RWPE2 (cell line): ENCODE measurements at regions not wholly inside any gene's neighbourhood (a gene's known extent, or its start where the extent isn't known, plus 50 kb on each side); places are given as distances from the start of the nearest gene placed in this dataset.

Source experiments
- ATAC-seq: fragments of 200-7000 bp; cut with Tn5 transposase; 3 replicates; pipeline ENCODE4 v1.9.1; 2021; ENCODE audit warnings: low read depth
- DNase-seq: peaks from one replicate; pipeline ENCODE4 v3.0.0-alpha.2; 2020; ENCODE audit warnings: low spot score
- H3K27ac ChIP-seq: fragments of 450-650 bp; 2 replicates; pipeline ENCODE4 v1.5.1; 2017; ENCODE audit warnings: mild to moderate bottlenecking; ENCODE audit not compliant: poor library complexity, severe bottlenecking
- H3K27me3 ChIP-seq: fragments of 250-450 bp; sonication (Bioruptor Pico); 2 replicates; pipeline ENCODE4 v1.5.1; 2021; ENCODE audit warnings: mild to moderate bottlenecking, moderate library complexity; ENCODE audit not compliant: insufficient read depth, poor library complexity, severe bottlenecking
- H3K36me3 ChIP-seq: fragments of 250-450 bp; sonication (Bioruptor Pico); 2 replicates; pipeline ENCODE4 v1.5.1; 2020; ENCODE audit warnings: low read depth, mild to moderate bottlenecking, moderate library complexity
- H3K4me1 ChIP-seq: fragments of 250-450 bp; sonication (Bioruptor Pico); 2 replicates; pipeline ENCODE4 v1.5.1; 2021; ENCODE audit warnings: mild to moderate bottlenecking, moderate library complexity; ENCODE audit not compliant: insufficient read depth, poor library complexity, severe bottlenecking
- H3K4me3 ChIP-seq: fragments of 250-450 bp; sonication (Bioruptor Pico); 2 replicates; pipeline ENCODE4 v1.5.1; 2021; ENCODE audit warnings: mild to moderate bottlenecking, moderate library complexity; ENCODE audit not compliant: severe bottlenecking
- H3K9me3 ChIP-seq: fragments of 250-450 bp; sonication (Bioruptor Pico); 2 replicates; pipeline ENCODE4 v1.5.1; 2021; ENCODE audit warnings: mild to moderate bottlenecking, moderate library complexity; ENCODE audit not compliant: severe bottlenecking
- TF ChIP-seq, protein P1 (sequence below): fragments of 450-650 bp; IDR thresholded peaks from one replicate; pipeline ENCODE4 v1.5.1; 2017; ENCODE audit warnings: mild to moderate bottlenecking, moderate library complexity; ENCODE audit not compliant: poor library complexity, severe bottlenecking

DNA sequence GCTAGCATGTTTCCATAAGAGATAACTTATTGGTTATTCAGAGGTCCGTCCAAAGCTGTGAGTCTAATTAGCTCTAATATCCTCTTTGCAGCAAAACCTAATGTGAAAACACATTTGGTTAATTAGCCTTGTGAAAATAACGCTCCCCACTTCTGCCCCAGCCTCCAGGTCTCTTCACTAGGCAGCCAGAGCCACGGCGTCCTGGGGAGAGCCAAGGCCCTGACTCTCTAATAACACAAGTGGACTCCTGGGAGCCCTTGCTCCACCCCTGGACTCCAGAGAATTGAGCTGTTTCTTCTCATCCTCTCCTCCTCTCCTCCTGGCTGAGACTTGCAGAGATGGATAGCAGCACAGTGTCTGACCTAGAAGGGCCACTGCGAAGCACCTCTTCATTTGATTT, 78.8 kb downstream of the CCDC185 start:
- DNase-seq = no peak
- H3K27me3 ChIP-seq = no peaks in the 10 kb centered on the region
- TF ChIP-seq, protein P1, sequence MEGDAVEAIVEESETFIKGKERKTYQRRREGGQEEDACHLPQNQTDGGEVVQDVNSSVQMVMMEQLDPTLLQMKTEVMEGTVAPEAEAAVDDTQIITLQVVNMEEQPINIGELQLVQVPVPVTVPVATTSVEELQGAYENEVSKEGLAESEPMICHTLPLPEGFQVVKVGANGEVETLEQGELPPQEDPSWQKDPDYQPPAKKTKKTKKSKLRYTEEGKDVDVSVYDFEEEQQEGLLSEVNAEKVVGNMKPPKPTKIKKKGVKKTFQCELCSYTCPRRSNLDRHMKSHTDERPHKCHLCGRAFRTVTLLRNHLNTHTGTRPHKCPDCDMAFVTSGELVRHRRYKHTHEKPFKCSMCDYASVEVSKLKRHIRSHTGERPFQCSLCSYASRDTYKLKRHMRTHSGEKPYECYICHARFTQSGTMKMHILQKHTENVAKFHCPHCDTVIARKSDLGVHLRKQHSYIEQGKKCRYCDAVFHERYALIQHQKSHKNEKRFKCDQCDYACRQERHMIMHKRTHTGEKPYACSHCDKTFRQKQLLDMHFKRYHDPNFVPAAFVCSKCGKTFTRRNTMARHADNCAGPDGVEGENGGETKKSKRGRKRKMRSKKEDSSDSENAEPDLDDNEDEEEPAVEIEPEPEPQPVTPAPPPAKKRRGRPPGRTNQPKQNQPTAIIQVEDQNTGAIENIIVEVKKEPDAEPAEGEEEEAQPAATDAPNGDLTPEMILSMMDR = no peak
- no peak overlapping the region for H3K27ac ChIP-seq
- H3K4me1 ChIP-seq = no peaks in the 10 kb centered on the region
- H3K36me3 ChIP-seq = no peaks in the 10 kb centered on the region
- no peak for ATAC-seq
- H3K4me3 ChIP-seq = no peak overlapping the region
- H3K9me3 ChIP-seq = no peaks in the 10 kb centered on the region

DNA sequence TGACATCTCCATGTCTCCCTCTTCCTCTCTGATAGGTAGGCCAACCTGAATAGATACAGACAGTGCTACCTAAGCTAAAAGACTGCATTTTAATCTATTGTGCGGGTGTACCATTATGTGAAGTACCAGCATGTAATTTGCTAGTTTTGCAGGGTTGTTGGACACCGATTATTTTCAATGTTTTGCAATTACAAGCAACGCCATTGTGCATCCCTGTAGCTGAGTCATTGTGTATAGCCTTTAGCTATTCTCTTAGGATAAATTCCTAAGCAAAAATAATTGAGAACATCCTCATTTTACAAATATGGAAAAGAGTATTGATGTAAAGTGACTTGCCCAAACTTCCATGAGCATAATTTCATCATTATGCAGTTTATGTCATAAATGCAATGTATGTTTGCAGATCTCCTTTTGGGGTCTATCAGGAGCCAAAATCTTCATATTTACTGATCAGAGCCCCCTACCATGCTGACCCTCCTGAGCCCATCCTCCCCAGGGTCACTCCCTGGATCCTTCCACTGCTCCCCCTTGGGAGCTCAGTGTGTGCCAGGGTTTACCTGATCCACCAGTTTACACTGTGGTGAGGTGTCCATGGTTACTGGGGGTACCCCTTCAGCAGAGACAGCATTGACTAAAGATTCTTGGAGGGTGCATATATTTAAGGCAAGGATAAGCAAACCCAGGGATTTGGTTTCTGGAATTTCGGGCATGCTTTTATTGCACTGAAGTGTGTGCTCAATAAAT, 80.6 kb downstream of the CCDC185 start:
- TF ChIP-seq, protein P1 = no peak
- no peaks in the 10 kb centered on the region for H3K4me1 ChIP-seq
- H3K36me3 ChIP-seq = no peaks in the 10 kb centered on the region
- DNase-seq (no peak), ATAC-seq (no peak)
- no peak overlapping the region for H3K4me3 ChIP-seq
- no peaks in the 10 kb centered on the region for H3K27me3 ChIP-seq
- no peaks in the 10 kb centered on the region for H3K9me3 ChIP-seq
- H3K27ac ChIP-seq = no peak overlapping the region

DNA sequence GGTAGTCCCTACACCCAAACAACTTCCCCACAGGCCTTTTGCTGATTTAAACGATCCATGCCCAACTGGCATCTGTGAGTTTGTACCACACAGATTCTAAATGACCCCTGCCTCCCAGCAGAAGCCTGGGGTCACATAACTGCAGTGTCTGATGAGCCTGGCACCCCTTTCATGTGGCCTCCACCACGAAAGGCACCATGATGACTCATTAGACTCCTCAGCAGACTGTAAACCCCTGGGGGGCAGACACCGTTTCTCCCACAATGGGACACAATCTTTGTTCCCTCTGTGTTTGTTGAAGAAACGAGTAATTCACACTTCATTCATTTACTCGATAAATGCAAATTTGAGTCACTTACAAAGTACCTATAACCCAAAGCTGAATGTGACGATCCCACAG, 81.6 kb downstream of the CCDC185 start:
- no peak for DNase-seq
- TF ChIP-seq, protein P1 = no peak
- Histone ChIP-seq H3K4me1 (no peaks in the 10 kb centered on the region), H3K9me3 (no peaks in the 10 kb centered on the region), H3K36me3 (no peaks in the 10 kb centered on the region), H3K27ac (no peak overlapping the region), H3K4me3 (no peak overlapping the region), H3K27me3 (no peaks in the 10 kb centered on the region)
- ATAC-seq = no peak

DNA sequence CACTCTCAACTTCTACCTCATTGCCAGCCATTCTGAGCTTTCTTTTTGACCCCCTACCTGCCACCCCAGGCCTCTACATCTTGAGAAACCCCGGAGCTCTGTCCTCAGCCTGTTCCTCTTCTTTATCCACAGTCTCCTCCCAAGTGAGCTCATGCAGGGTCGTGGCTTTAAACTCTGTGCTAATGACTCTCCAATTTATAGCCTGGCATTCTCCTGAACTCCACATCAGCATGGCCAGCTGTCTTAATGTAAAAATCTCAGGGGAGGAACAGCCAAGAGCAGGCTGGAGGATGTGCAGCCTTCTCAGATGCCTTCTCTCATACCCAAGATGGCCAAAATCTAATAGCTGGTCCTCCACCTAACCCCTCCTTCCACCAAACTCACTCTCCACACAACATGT, 84.2 kb downstream of the CCDC185 start:
- TF ChIP-seq, protein P1 = no peak
- no peak for DNase-seq

DNA sequence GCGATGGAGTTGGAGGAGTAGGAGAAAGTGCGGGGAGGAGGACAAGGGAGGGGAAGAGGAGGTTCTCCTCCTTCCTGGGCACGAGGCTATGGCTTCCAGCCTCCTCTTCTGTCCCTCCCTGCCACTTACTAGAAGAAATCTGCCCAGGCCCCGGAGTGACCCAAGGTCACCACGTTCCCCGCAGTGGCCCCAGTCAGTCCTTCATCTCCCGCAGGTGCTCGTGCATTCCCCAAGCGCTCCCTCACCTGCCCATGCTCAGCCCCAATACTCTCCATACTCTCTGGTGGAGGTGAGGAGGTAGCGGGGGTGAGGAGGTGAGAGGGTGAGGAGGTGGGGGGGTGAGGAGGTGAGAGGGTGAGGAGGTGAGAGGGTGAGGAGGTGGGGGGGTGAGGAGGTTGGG, 85.4 kb downstream of the CCDC185 start:
- Histone ChIP-seq H3K9me3 (no peaks in the 10 kb centered on the region), H3K4me1 (no peaks in the 10 kb centered on the region), H3K4me3 (no peak overlapping the region), H3K27ac (no peak overlapping the region), H3K27me3 (no peaks in the 10 kb centered on the region), H3K36me3 (no peaks in the 10 kb centered on the region)
- TF ChIP-seq, protein P1 = no peak
- no peak for DNase-seq
- no peak for ATAC-seq

More for the DNA sequence above, 84.2 kb downstream of the CCDC185 start:
- Histone ChIP-seq H3K4me1 (no peaks in the 10 kb centered on the region), H3K36me3 (no peaks in the 10 kb centered on the region), H3K27ac (no peak overlapping the region), H3K27me3 (no peaks in the 10 kb centered on the region), H3K4me3 (no peak overlapping the region), H3K9me3 (no peaks in the 10 kb centered on the region)
- no peak for ATAC-seq
